Sigmoid colon (tissue), 6 donors: ENCODE measurements at regions not wholly inside any gene's neighbourhood (a gene's known extent, or its start where the extent isn't known, plus 50 kb on each side); places are given as distances from the start of the nearest gene placed in this dataset.

Experiments
- DNase-seq: peaks from one replicate; pipeline ENCODE4 v3.0.0-alpha.2; 2019
- H3K27ac ChIP-seq, 4 donors: fragments of 200-600 bp; sonication (generic); one replicate each; pipeline ENCODE4 v1.5.1; 2016 to 2019; ENCODE audit warnings: mild to moderate bottlenecking in 1 of 4
- H3K27me3 ChIP-seq, 3 donors: fragments of 200-600 bp; sonication (generic); one replicate each; pipeline ENCODE4 v1.5.1; 2019; ENCODE audit warnings: mild to moderate bottlenecking in 1 of 3
- H3K36me3 ChIP-seq, 4 donors: fragments of 200-600 bp; sonication (generic); one replicate each; pipeline ENCODE4 v1.5.1; 2016 to 2019
- H3K4me1 ChIP-seq, 4 donors: fragments of 200-600 bp; sonication (generic); one replicate each; pipeline ENCODE4 v1.5.1; 2017 to 2019
- H3K4me3 ChIP-seq, 4 donors: fragments of 200-600 bp; sonication (generic); one replicate each; pipeline ENCODE4 v1.5.1; 2017 to 2019; ENCODE audit warnings: mild to moderate bottlenecking in 2 of 4, moderate library complexity in 1 of 4
- H3K9me3 ChIP-seq, 4 donors: fragments of 200-600 bp in 3 of 4; sonication (generic) in 3 of 4; one replicate each; pipeline versions ENCODE4 v1.5.1 to v1.6.1; 2013 to 2019
- CTCF ChIP-seq, 4 experiments: fragments of 450-650 bp in 3 of 4; fragments of 200-600 bp in 1 of 4; IDR thresholded peaks; one replicate each; pipeline ENCODE4 v1.5.1; 2016 to 2019; ENCODE audit warnings: antibody characterized with exemption in 4 of 4, mild to moderate bottlenecking in 3 of 4, moderate library complexity in 2 of 4
- EP300 ChIP-seq, 4 donors: sonication (generic); formaldehyde crosslinking; IDR thresholded peaks; one replicate each; pipeline ENCODE4 v1.6.1; 2017; ENCODE audit warnings: antibody characterized with exemption in 4 of 4
- POLR2A ChIP-seq, 2 donors: fragments of 450-650 bp; IDR thresholded peaks; one replicate each; pipeline ENCODE4 v1.6.1; 2016; ENCODE audit warnings: antibody characterized with exemption in 2 of 2, mild to moderate bottlenecking in 2 of 2, moderate library complexity in 2 of 2
- POLR2AphosphoS5 ChIP-seq, 4 donors: sonication (generic); formaldehyde crosslinking; IDR thresholded peaks; one replicate each; pipeline ENCODE4 v1.6.1; 2017; ENCODE audit warnings: antibody characterized with exemption in 4 of 4
- WGBS, 2 donors: extraction: QIAGEN DNeasy Blood & Tissue Kit; methylation state at CpG; one replicate each; pipeline ENCODE4 v1.1.7; 2013; 5-methylcytosine and 5-hydroxymethylcytosine counted together
- intact Hi-C: fragments of 100-400 bp; cut with DNase I; formaldehyde crosslinking; loops from one replicate; pipeline ENCODE4 v1.15.1; 2023
- donor health status: healthy with polysubstance abuse.
- donor health status: healthy.

- TF ChIP-seq POLR2A (IDR thresholded peaks at IDR 0.05) (no peak), EP300 (IDR thresholded peaks at IDR 0.05) (no peak), CTCF (IDR thresholded peaks at IDR 0.05) (no peak), POLR2AphosphoS5 (IDR thresholded peaks at IDR 0.05) (no peak)
- no peak overlapping the region for H3K27ac ChIP-seq
- no peaks in the 10 kb centered on the region for H3K27me3 ChIP-seq
- H3K36me3 ChIP-seq, result no peaks in the 10 kb centered on the region
- 32 to 68% methylated on average over 3 of the region's 3 CpGs for WGBS, 2 donors
- no peaks in the 10 kb centered on the region for H3K9me3 ChIP-seq
- DNase-seq, result no peak
- intact Hi-C loops, result no loop called here
- no peak overlapping the region for H3K4me3 ChIP-seq
- H3K4me1 ChIP-seq, result no peaks in the 10 kb centered on the region
These were observed 617.1 kb downstream of the SQOR start for GRCh38 chr15:46251903-46252302.

GRCh38 chr15:46258056-46258455, 623.2 kb downstream of the SQOR start:
- no peaks in the 10 kb centered on the region for H3K36me3 ChIP-seq
- WGBS, 2 donors, result 89 to 93% methylated on average over 5 of the region's 5 CpGs
- intact Hi-C loops, result no loop called here

GRCh38 chr15:46260937-46261336, 626.1 kb downstream of the SQOR start:
- WGBS, 2 donors, result 82 to 89% methylated on average over 3 of the region's 3 CpGs
- no peak for DNase-seq
- H3K4me1 ChIP-seq, result no peaks in the 10 kb centered on the region
- no peak overlapping the region for H3K4me3 ChIP-seq
- H3K36me3 ChIP-seq, result no peaks in the 10 kb centered on the region
- intact Hi-C loops, result no loop called here
- no peaks in the 10 kb centered on the region for H3K9me3 ChIP-seq
- no peak for TF ChIP-seq POLR2AphosphoS5 (IDR thresholded peaks at IDR 0.05)
- no peak for TF ChIP-seq EP300 (IDR thresholded peaks at IDR 0.05)
- TF ChIP-seq POLR2A (IDR thresholded peaks at IDR 0.05), result no peak
- no peak for TF ChIP-seq CTCF (IDR thresholded peaks at IDR 0.05)
- no peak overlapping the region for H3K27ac ChIP-seq
- H3K27me3 ChIP-seq, result no peaks in the 10 kb centered on the region

More at GRCh38 chr15:46258056-46258455, 623.2 kb downstream of the SQOR start:
- Histone ChIP-seq H3K4me3 (no peak overlapping the region), H3K9me3 (no peaks in the 10 kb centered on the region), H3K27ac (no peak overlapping the region), H3K4me1 (no peaks in the 10 kb centered on the region), H3K27me3 (no peaks in the 10 kb centered on the region)
- no peak for TF ChIP-seq EP300 (IDR thresholded peaks at IDR 0.05)
- no peak for TF ChIP-seq CTCF (IDR thresholded peaks at IDR 0.05)
- TF ChIP-seq POLR2A (IDR thresholded peaks at IDR 0.05), result no peak
- TF ChIP-seq POLR2AphosphoS5 (IDR thresholded peaks at IDR 0.05), result no peak
- no peak for DNase-seq

DNA sequence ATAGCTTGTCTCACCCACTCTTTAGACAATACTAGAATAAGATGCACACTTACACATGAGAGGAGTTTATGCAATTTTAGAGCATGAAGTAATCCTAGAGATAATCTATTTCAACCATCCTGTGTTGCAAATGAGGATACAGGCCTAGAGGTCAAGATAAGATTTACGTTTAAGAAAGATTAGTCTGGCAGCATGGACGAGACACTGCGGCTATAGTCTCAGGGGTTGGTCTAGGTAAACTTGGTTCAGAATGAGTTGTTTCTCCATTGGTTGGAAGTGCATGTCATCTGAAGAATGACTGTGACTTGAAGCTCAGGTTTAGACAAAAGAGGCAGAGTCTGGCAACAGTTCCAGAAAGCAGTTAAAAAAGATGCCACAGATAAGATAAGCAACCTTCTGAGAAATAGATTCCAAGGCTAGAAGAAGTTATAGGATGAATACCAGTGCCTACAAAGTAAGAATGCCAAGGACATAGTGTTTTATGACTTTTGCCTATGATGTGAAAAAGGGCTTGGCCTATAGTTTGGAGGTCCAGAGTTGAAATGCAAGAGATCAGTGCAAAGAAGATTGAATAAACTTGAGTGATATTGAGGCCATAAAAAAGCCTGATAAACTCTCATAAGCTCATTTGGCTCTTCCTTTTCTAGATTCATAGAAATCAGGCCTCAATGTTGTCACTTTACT, 631.0 kb downstream of the SQOR start:
- Histone ChIP-seq H3K4me1 (no peaks in the 10 kb centered on the region), H3K36me3 (no peaks in the 10 kb centered on the region), H3K27me3 (no peaks in the 10 kb centered on the region), H3K27ac (no peak overlapping the region), H3K9me3 (no peaks in the 10 kb centered on the region), H3K4me3 (no peak overlapping the region)
- 14 to 50% methylated on average over 3 of the region's 3 CpGs for WGBS, 2 donors
- DNase-seq, result no peak
- intact Hi-C loops, result no loop called here
- no peak for TF ChIP-seq EP300 (IDR thresholded peaks at IDR 0.05)
- TF ChIP-seq CTCF (IDR thresholded peaks at IDR 0.05), result no peak
- TF ChIP-seq POLR2AphosphoS5 (IDR thresholded peaks at IDR 0.05), result no peak
- TF ChIP-seq POLR2A (IDR thresholded peaks at IDR 0.05), result no peak

- Histone ChIP-seq H3K27me3 (no peaks in the 10 kb centered on the region), H3K4me1 (no peaks in the 10 kb centered on the region), H3K9me3 (no peaks in the 10 kb centered on the region), H3K4me3 (no peak overlapping the region), H3K27ac (no peak overlapping the region), H3K36me3 (no peaks in the 10 kb centered on the region)
- DNase-seq, result no peak
- 81 to 83% methylated on average over 2 of the region's 2 CpGs for WGBS, 2 donors
- intact Hi-C loops, result no loop called here
- no peak for TF ChIP-seq POLR2A (IDR thresholded peaks at IDR 0.05)
- no peak for TF ChIP-seq EP300 (IDR thresholded peaks at IDR 0.05)
- no peak for TF ChIP-seq CTCF (IDR thresholded peaks at IDR 0.05)
- no peak for TF ChIP-seq POLR2AphosphoS5 (IDR thresholded peaks at IDR 0.05)
These were observed 631.8 kb downstream of the SQOR start for GRCh38 chr15:46266661-46267060.
